Panc1 (cell line): ENCODE measurements at regions not wholly inside any gene's neighbourhood (a gene's known extent, or its start where the extent isn't known, plus 50 kb on each side); places are given as distances from the start of the nearest gene placed in this dataset.
"Not testable (repeated sequence)": the region's sequence is repeated elsewhere in the genome, so short reads cannot be mapped to it uniquely, and the experiment has no call there.

Experiments used
- ATAC-seq: fragments of 200-7000 bp; cut with Tn5 transposase; 2 replicates; pipeline ENCODE4 v1.9.1; 2020; ENCODE audit warnings: mild to moderate bottlenecking, moderate library complexity
- BruUV-seq: library from RNA; stranded (reverse); fragments of 400-500 nt; replicated peaks from 2 replicates; lab custom pipeline; 2021; lab: Mats Ljungman, UMichigan
- CTCF ChIA-PET: fragments of 300-600 bp; sonication (Branson Sonifier 250); formaldehyde crosslinking; loops from one replicate; lab custom pipeline; 2022; ENCODE audit warnings: antibody characterized with exemption; lab: Charles Lee
- POLR2A ChIA-PET: fragments of 300-600 bp; sonication (Branson Sonifier 250); formaldehyde crosslinking; loops from one replicate; lab custom pipeline; 2022; ENCODE audit warnings: antibody characterized with exemption; lab: Charles Lee
- DNase-seq: peaks from one replicate; pipeline ENCODE4 v3.0.0-alpha.2; 2010; ENCODE audit warnings: low read depth, low spot score
- H3K27ac ChIP-seq: 2 replicates; pipeline ENCODE4 v1.5.1; 2011; ENCODE audit warnings: mild to moderate bottlenecking, low read length, inconsistent platforms
- H3K27me3 ChIP-seq: fragments of 200-500 bp; sonication (Bioruptor generic); 2 replicates; pipeline ENCODE4 v1.6.0; 2014; ENCODE audit warnings: low read length, inconsistent platforms; ENCODE audit not compliant: control insufficient read depth, insufficient read depth
- H3K36me3 ChIP-seq: fragments of 200-500 bp; sonication (Bioruptor generic); 2 replicates; pipeline ENCODE4 v1.5.1; 2014; ENCODE audit warnings: inconsistent platforms, mild to moderate bottlenecking, low read length, moderate library complexity; ENCODE audit not compliant: control insufficient read depth, insufficient read depth
- H3K4me1 ChIP-seq: 2 replicates; pipeline ENCODE4 v1.5.1; 2011; ENCODE audit warnings: inconsistent platforms, mild to moderate bottlenecking, low read length, moderate library complexity; ENCODE audit not compliant: control insufficient read depth, insufficient read depth
- H3K4me3 ChIP-seq, 2 experiments: 2 replicates each; pipeline ENCODE4 v1.5.1; 2011 to 2012; ENCODE audit warnings: low read depth in 2 of 2, low read length in 2 of 2, mild to moderate bottlenecking in 2 of 2, inconsistent platforms in 1 of 2, moderate library complexity in 1 of 2
- H3K9me3 ChIP-seq: fragments of 200-500 bp; sonication (Bioruptor generic); 2 replicates; pipeline ENCODE4 v1.5.1; 2014; ENCODE audit warnings: low read depth, mild to moderate bottlenecking, inconsistent platforms, low read length, moderate library complexity; ENCODE audit not compliant: control insufficient read depth, insufficient read depth
- POLR2AphosphoS5 ChIP-seq: IDR thresholded peaks from 2 replicates; pipeline ENCODE4 v1.6.1; 2012; ENCODE audit warnings: mild to moderate bottlenecking, low read depth, low read length, moderate library complexity
- SIN3A ChIP-seq: IDR thresholded peaks from 2 replicates; pipeline ENCODE4 v1.6.1; 2012; ENCODE audit warnings: low read depth, mild to moderate bottlenecking, low read length, moderate library complexity, borderline replicate concordance; ENCODE audit not compliant: insufficient read depth
- TCF7L2 ChIP-seq: IDR thresholded peaks from 2 replicates; pipeline ENCODE4 v1.6.1; 2011; ENCODE audit warnings: mild to moderate bottlenecking, low read depth, low read length, inconsistent platforms
- in situ Hi-C: cut with HindIII; loops from 2 replicates; pipeline ENCODE4 v1.10.0; 2016; ENCODE audit warnings: low sequenced_read_pairs, low pct_unique_long_range_greater_than_20kb
- intact Hi-C: fragments of 100-400 bp; cut with micrococcal nuclease; formaldehyde crosslinking; loops from one replicate; pipeline ENCODE4 v1.10.0; 2022; ENCODE audit not compliant: unreplicated experiment
- TF ChIP-seq, protein P1 (sequence below): fragments of 450-650 bp; IDR thresholded peaks from 2 replicates; pipeline ENCODE4 v1.5.1; 2017; ENCODE audit warnings: mild to moderate bottlenecking
- TF ChIP-seq, protein P2 (sequence below), 2 experiments: IDR thresholded peaks; 2 replicates each; pipeline ENCODE4 v1.6.1; 2011 to 2012; ENCODE audit warnings: low read depth in 2 of 2, control low read depth in 1 of 2, low read length in 1 of 2, mild to moderate bottlenecking in 1 of 2, moderate library complexity in 1 of 2; ENCODE audit not compliant: insufficient read depth in 1 of 2

DNA sequence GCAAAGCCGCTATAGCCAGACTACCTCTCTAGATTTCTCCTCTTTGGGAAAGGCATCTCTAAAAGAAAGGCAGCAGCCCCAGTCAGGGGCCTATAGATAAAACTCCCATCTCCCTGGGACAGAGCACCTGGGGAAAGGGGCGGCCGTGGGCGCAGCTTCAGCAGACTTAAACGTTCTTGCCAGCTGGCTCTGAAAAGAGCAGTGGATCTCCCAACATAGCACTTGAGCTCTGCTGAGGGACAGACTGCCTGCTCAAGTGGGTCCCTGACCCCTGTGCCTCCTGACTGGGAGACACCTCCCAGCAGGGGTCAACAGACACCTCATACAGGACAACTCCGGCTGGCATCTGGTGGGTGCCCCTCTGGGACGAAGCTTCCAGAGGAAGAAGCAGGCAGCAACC, 276.5 kb downstream of the CD109 start:
- H3K27ac ChIP-seq = not testable (repeated sequence)

DNA sequence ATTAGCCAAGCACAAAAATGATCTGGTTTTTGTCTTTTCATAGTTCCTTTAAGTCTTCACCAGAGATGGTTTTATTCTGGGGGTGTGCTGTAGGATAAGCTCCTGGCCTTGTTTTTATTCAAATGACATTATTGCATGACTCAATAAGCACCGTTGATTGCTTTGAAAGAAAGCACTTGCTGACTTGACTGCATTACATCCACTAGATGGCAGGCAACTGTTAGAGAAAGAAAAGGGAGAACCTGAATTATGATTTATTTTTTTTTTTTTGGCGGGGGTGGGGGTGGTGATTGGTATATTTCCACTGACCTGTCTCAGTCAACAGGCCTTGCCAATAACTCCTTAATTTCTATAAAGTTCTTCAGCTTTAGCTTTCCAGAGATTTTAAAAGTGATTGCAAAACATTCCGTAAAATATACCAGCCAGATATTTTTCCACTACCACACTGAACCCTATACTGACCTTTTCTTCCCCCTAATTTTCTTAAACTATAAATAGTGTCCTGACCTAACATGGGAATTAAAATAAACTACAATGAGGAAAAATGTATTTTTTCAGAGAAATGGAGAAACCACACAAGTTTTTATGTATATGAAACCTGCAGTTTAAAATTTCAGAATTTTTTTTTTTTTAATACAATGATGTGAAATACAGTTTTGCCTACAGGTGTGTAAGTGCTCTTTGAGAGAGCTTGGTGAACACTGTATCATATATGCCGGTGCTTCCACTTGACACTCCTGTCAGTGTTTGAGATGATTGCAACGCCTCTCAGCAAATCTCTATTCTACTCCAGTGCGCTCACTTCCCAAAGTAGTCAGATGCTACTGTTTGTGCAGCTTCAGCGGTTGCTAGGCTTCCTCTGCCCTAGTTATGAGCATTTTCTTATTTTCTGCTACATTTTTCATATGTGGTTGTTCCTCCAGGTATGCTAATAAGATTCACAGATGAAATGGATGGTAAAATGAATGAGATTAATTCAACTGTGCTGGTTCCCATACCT, 274.3 kb downstream of the CD109 start:
- in situ Hi-C loops = no loop called here
- peak; percentile 35 for DNase-seq

More for the DNA sequence above, 276.5 kb downstream of the CD109 start:
- DNase-seq, POLR2A ChIA-PET, CTCF ChIA-PET, H3K27me3 ChIP-seq, in situ Hi-C loops, BruUV-seq, ATAC-seq, H3K36me3 ChIP-seq, H3K4me3 ChIP-seq, H3K9me3 ChIP-seq, H3K4me1 ChIP-seq: not testable (repeated sequence)
- intact Hi-C loops = loop anchor here (5.0 kb wide), 1 partner anchor 1235 kb away; the partner anchor contains the start of gene COL12A1

DNA sequence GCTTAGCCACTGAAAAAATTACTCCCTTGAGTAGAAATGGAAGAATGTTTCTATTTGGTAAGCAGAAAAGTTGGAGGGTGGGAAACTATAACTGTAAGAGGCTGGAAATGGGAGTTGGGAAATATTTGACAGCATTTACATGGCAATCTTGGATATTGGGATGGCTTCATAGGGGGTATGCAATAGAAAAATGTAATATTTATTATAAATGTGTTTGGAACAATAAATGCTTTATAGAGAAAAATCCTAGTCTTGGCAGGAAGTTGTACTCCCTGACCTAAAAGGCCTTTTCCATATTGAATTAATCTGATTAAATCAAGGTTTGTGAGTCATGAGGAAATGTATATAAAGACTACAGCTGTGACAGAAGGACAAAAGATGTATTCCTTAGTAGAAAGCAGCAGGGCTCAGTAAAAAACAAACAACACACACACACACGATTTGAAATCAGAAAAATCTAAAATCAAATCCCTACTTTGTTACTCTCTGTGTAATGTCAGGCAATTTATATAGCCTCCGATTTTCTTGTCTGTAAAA, 272.3 kb downstream of the CD109 start:
- Histone ChIP-seq H3K36me3 (no peaks in the 10 kb centered on the region), H3K27ac (no peak overlapping the region), H3K27me3 (peaks cover 2% of the 10 kb centered on the region; the same call in 1 of the 2 replicates), H3K9me3 (no peaks in the 10 kb centered on the region), H3K4me3 (no peak overlapping the region), H3K4me1 (no peaks in the 10 kb centered on the region)
- in situ Hi-C loops (no loop called here), intact Hi-C loops (no loop called here)
- no peak for DNase-seq
- TF ChIP-seq TCF7L2 (no peak), POLR2AphosphoS5 (no peak), SIN3A (no peak)
- TF ChIP-seq, protein P1, sequence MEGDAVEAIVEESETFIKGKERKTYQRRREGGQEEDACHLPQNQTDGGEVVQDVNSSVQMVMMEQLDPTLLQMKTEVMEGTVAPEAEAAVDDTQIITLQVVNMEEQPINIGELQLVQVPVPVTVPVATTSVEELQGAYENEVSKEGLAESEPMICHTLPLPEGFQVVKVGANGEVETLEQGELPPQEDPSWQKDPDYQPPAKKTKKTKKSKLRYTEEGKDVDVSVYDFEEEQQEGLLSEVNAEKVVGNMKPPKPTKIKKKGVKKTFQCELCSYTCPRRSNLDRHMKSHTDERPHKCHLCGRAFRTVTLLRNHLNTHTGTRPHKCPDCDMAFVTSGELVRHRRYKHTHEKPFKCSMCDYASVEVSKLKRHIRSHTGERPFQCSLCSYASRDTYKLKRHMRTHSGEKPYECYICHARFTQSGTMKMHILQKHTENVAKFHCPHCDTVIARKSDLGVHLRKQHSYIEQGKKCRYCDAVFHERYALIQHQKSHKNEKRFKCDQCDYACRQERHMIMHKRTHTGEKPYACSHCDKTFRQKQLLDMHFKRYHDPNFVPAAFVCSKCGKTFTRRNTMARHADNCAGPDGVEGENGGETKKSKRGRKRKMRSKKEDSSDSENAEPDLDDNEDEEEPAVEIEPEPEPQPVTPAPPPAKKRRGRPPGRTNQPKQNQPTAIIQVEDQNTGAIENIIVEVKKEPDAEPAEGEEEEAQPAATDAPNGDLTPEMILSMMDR = no peak
- TF ChIP-seq, protein P2, sequence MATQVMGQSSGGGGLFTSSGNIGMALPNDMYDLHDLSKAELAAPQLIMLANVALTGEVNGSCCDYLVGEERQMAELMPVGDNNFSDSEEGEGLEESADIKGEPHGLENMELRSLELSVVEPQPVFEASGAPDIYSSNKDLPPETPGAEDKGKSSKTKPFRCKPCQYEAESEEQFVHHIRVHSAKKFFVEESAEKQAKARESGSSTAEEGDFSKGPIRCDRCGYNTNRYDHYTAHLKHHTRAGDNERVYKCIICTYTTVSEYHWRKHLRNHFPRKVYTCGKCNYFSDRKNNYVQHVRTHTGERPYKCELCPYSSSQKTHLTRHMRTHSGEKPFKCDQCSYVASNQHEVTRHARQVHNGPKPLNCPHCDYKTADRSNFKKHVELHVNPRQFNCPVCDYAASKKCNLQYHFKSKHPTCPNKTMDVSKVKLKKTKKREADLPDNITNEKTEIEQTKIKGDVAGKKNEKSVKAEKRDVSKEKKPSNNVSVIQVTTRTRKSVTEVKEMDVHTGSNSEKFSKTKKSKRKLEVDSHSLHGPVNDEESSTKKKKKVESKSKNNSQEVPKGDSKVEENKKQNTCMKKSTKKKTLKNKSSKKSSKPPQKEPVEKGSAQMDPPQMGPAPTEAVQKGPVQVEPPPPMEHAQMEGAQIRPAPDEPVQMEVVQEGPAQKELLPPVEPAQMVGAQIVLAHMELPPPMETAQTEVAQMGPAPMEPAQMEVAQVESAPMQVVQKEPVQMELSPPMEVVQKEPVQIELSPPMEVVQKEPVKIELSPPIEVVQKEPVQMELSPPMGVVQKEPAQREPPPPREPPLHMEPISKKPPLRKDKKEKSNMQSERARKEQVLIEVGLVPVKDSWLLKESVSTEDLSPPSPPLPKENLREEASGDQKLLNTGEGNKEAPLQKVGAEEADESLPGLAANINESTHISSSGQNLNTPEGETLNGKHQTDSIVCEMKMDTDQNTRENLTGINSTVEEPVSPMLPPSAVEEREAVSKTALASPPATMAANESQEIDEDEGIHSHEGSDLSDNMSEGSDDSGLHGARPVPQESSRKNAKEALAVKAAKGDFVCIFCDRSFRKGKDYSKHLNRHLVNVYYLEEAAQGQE (IDR thresholded peaks at IDR 0.05; ENCODE audit: insufficient read depth in 1 of 2, low read depth in 2 of 2, low read length in 1 of 2) = no peak
- no TSS peak for BruUV-seq
- POLR2A ChIA-PET = no interaction called here
- no peak for ATAC-seq
- CTCF ChIA-PET = no interaction called here

More for the DNA sequence above, 274.3 kb downstream of the CD109 start:
- BruUV-seq = no TSS peak
- intact Hi-C loops = loop anchor here (5.0 kb wide), 1 partner anchor 1237 kb away; the partner anchor contains the start of gene COL12A1
- H3K4me1 ChIP-seq = no peaks in the 10 kb centered on the region
- CTCF ChIA-PET = interaction anchor here (0.6 to 1.1 kb wide), 6 partner anchors 14 to 1531 kb away, joined by 5 to 10 read pairs (median 8); no protein-coding TSS in a partner anchor
- ATAC-seq = peak; percentile 81
- no peaks in the 10 kb centered on the region for H3K36me3 ChIP-seq
- H3K4me3 ChIP-seq = no peak overlapping the region
- POLR2A ChIA-PET = interaction anchor here (0.6 kb wide), 1 partner anchor 1231 kb away, joined by 3 read pairs; no protein-coding TSS in a partner anchor
- no peaks in the 10 kb centered on the region for H3K27me3 ChIP-seq
- no peaks in the 10 kb centered on the region for H3K9me3 ChIP-seq
- peak overlapping the region; percentile 45; the same call in 1 of the 2 replicates for H3K27ac ChIP-seq
- TF ChIP-seq, protein P1 = peak; percentile 77; the same call in 1 of the 2 replicates
- no peak for TF ChIP-seq SIN3A
